ENCODE measurements at regions not wholly inside any gene's neighbourhood (a gene's known extent, or its start where the extent isn't known, plus 50 kb on each side); places are given as distances from the start of the nearest gene placed in this dataset.
"Not testable (repeated sequence)": the region's sequence is repeated elsewhere in the genome, so short reads cannot be mapped to it uniquely, and the experiment has no call there.

- no peak for DNase-seq
These were observed 167.0 kb downstream of the ERMARD start for GRCh38 chr6:169918239-169918953.

GRCh38 chr6:169917153-169917552 is 165.7 kb downstream of the ERMARD start:
- DNase-seq = no peak

GRCh38 chr6:169915769-169916550 is 164.5 kb downstream of the ERMARD start:
- no peak for DNase-seq

- DNase-seq = not testable (repeated sequence)
These were observed 162.3 kb downstream of the ERMARD start for GRCh38 chr6:169913745-169914144.

GRCh38 chr6:169913096-169913638 is 161.7 kb downstream of the ERMARD start:
- no peak for DNase-seq

GRCh38 chr6:169912266-169913095 is 161.1 kb downstream of the ERMARD start:
- no peak for DNase-seq

GRCh38 chr6:169911264-169912263 is 160.1 kb downstream of the ERMARD start:
- DNase-seq = no peak

GRCh38 chr6:169909113-169909512 is 157.7 kb downstream of the ERMARD start:
- DNase-seq = no peak

- DNase-seq = no peak
These were observed 157.0 kb downstream of the ERMARD start for GRCh38 chr6:169908403-169908933.

GRCh38 chr6:169907419-169908115 is 156.1 kb downstream of the ERMARD start:
- DNase-seq = no peak

GRCh38 chr6:169906688-169907418 is 155.4 kb downstream of the ERMARD start:
- no peak for DNase-seq

GRCh38 chr6:169906004-169906687 is 154.7 kb downstream of the ERMARD start:
- DNase-seq = no peak

- no peak for DNase-seq
These were observed 153.8 kb downstream of the ERMARD start for GRCh38 chr6:169905041-169905807.

- no peak for DNase-seq
These were observed 152.9 kb downstream of the ERMARD start for GRCh38 chr6:169904051-169904922.

GRCh38 chr6:169903122-169903521 is 151.7 kb downstream of the ERMARD start:
- DNase-seq = no peak

- no peak for DNase-seq
These were observed 151.2 kb downstream of the ERMARD start for GRCh38 chr6:169902604-169903003.

GRCh38 chr6:169902070-169902469 is 150.6 kb downstream of the ERMARD start:
- no peak for DNase-seq

Measured in CD4-positive, alpha-beta T cell treated with Interleukin-17A for 1 hour (primary cell).